NCI-H187 treated with DMSO at 0.1 percent for 48 hours (cell line): ENCODE measurements at regions not wholly inside any gene's neighbourhood (a gene's known extent, or its start where the extent isn't known, plus 50 kb on each side); places are given as distances from the start of the nearest gene placed in this dataset.

Source experiments
- DNase-seq: peaks from one replicate; lab custom pipeline; 2025; lab: John Stamatoyannopoulos, UW

GRCh38 chr6:80457439-80457933, 351.0 kb downstream of the BCKDHB start:
- DNase-seq, result no peak

GRCh38 chr6:80456724-80457438, 350.4 kb downstream of the BCKDHB start:
- DNase-seq, result no peak

- DNase-seq, result no peak
Observed at GRCh38 chr6:80454661-80455365, 348.3 kb downstream of the BCKDHB start.

GRCh38 chr6:80454197-80454596, 347.7 kb downstream of the BCKDHB start:
- no peak for DNase-seq

- DNase-seq, result no peak
Observed at GRCh38 chr6:80449726-80450125, 343.3 kb downstream of the BCKDHB start.

GRCh38 chr6:80446454-80447045, 340.1 kb downstream of the BCKDHB start:
- DNase-seq, result no peak

- DNase-seq, result no peak
Observed at GRCh38 chr6:80445751-80446150, 339.3 kb downstream of the BCKDHB start.

GRCh38 chr6:80442366-80442765, 335.9 kb downstream of the BCKDHB start:
- no peak for DNase-seq

- no peak for DNase-seq
Observed at GRCh38 chr6:80441131-80441530, 334.7 kb downstream of the BCKDHB start.

- no peak for DNase-seq
Observed at GRCh38 chr6:80440496-80441115, 334.1 kb downstream of the BCKDHB start.

GRCh38 chr6:80439721-80440470, 333.4 kb downstream of the BCKDHB start:
- DNase-seq, result no peak

- no peak for DNase-seq
Observed at GRCh38 chr6:80438772-80439171, 332.3 kb downstream of the BCKDHB start.

- DNase-seq, result no peak
Observed at GRCh38 chr6:80437801-80438200, 331.3 kb downstream of the BCKDHB start.

GRCh38 chr6:80437221-80437620, 330.8 kb downstream of the BCKDHB start:
- DNase-seq, result no peak

- no peak for DNase-seq
Observed at GRCh38 chr6:80436663-80437062, 330.2 kb downstream of the BCKDHB start.

- DNase-seq, result no peak
Observed at GRCh38 chr6:80435457-80435856, 329.0 kb downstream of the BCKDHB start.

- no peak for DNase-seq
Observed at GRCh38 chr6:80434691-80435350, 328.4 kb downstream of the BCKDHB start.

GRCh38 chr6:80433673-80434025, 327.2 kb downstream of the BCKDHB start:
- no peak for DNase-seq

- no peak for DNase-seq
Observed at GRCh38 chr6:80433010-80433672, 326.7 kb downstream of the BCKDHB start.

- no peak for DNase-seq
Observed at GRCh38 chr6:80425089-80425823, 318.8 kb downstream of the BCKDHB start.
